K562 (cell line): ENCODE measurements at regions not wholly inside any gene's neighbourhood (a gene's known extent, or its start where the extent isn't known, plus 50 kb on each side); places are given as distances from the start of the nearest gene placed in this dataset.

Experiments used
- CCNT2 ChIP-seq: IDR thresholded peaks from 2 replicates; pipeline ENCODE4 v1.6.1; 2011; ENCODE audit warnings: borderline replicate concordance, low read depth, mild to moderate bottlenecking, moderate library complexity, mixed read lengths, low read length; ENCODE audit not compliant: insufficient read length; ENCODE audit errors: extremely low read depth
- DIDO1 ChIP-seq: fragments of 450-650 bp; IDR thresholded peaks from 2 replicates; pipeline ENCODE4 v1.6.1; 2016; ENCODE audit warnings: low read depth, missing biosample characterization, missing genetic modification characterization
- FOXM1 ChIP-seq, 2 experiments: fragments of 450-650 bp in 1 of 2; sonication (generic) in 1 of 2; formaldehyde crosslinking in 1 of 2; IDR thresholded peaks; 2 replicates each; pipeline versions ENCODE4 v1.6.1 to v1.9.0; 2017 to 2022; ENCODE audit warnings: low read depth in 2 of 2, mild to moderate bottlenecking in 2 of 2, missing genetic modification reagents in 1 of 2, moderate library complexity in 1 of 2
- ILK ChIP-seq: fragments of 450-650 bp; IDR thresholded peaks from 2 replicates; pipeline ENCODE4 v1.6.1; 2016; ENCODE audit warnings: missing genetic modification characterization, low read depth, mild to moderate bottlenecking, missing compliant biosample characterization, moderate library complexity, borderline replicate concordance
- LEF1 ChIP-seq: fragments of 450-650 bp; IDR thresholded peaks from 2 replicates; pipeline ENCODE4 v1.6.1; 2016; ENCODE audit warnings: mild to moderate bottlenecking
- MAFG ChIP-seq: fragments of 450-650 bp; conservative IDR thresholded peaks from 2 replicates; pipeline ENCODE4 v1.6.1; 2016; ENCODE audit warnings: missing genetic modification characterization, missing compliant biosample characterization
- NONO ChIP-seq, 2 experiments: fragments of 200-400 bp in 1 of 2; fragments of 450-650 bp in 1 of 2; formaldehyde crosslinking in 1 of 2; IDR thresholded peaks; 2 replicates each; pipeline ENCODE4 v1.6.1; 2017; ENCODE audit warnings: low read depth in 2 of 2, mild to moderate bottlenecking in 2 of 2, moderate library complexity in 2 of 2, low read length in 1 of 2
- POLR2AphosphoS2 ChIP-seq: IDR thresholded peaks from 2 replicates; pipeline ENCODE4 v1.6.1; 2012; ENCODE audit warnings: low read length, improper control_type of control experiment
- RBFOX2 ChIP-seq: fragments of 200-400 bp; formaldehyde crosslinking; IDR thresholded peaks from 2 replicates; pipeline ENCODE4 v1.6.1; 2017; ENCODE audit warnings: low read depth, mild to moderate bottlenecking, low read length, moderate library complexity
- RBM25 ChIP-seq: fragments of 200-400 bp; formaldehyde crosslinking; IDR thresholded peaks from 2 replicates; pipeline ENCODE4 v1.6.1; 2018; ENCODE audit warnings: low read length, low read depth, moderate library complexity; ENCODE audit not compliant: severe bottlenecking
- TCF3 ChIP-seq: sonication (generic); formaldehyde crosslinking; IDR thresholded peaks from 2 replicates; pipeline ENCODE4 v1.4.0; 2020; ENCODE audit warnings: mild to moderate bottlenecking, missing genetic modification reagents
- ZNF24 ChIP-seq: fragments of 450-650 bp; IDR thresholded peaks from 2 replicates; pipeline ENCODE4 v1.6.1; 2016
- ZNF316 ChIP-seq: fragments of 450-650 bp; IDR thresholded peaks from 2 replicates; pipeline ENCODE4 v1.6.1; 2016
- ZNF696 ChIP-seq: fragments of 250-450 bp; sonication (Bioruptor Pico); conservative IDR thresholded peaks from 2 replicates; pipeline ENCODE4 v1.4.0; 2020; ENCODE audit warnings: mild to moderate bottlenecking, moderate library complexity
- ZNF79 ChIP-seq: fragments of 250-450 bp; sonication (Bioruptor Pico); IDR thresholded peaks from 2 replicates; pipeline ENCODE4 v1.4.0; 2020; ENCODE audit warnings: low read depth, mild to moderate bottlenecking, moderate library complexity

GRCh38 chr4:98780926-98781325 is 122.5 kb upstream of the TSPAN5 start (continued):
- TF ChIP-seq RBM25 (peak; percentile 79), DIDO1 (tag) (no peak), FOXM1 (IDR thresholded peaks at IDR 0.05; ENCODE audit: low read depth) (peak; percentile 28; the same call in 1 of the 2 replicates), FOXM1 (CRISPR knock-in tag; IDR thresholded peaks at IDR 0.05; ENCODE audit: low read depth) (no peak), ILK (tag) (no peak), ZNF24 (no peak), NONO (IDR thresholded peaks at IDR 0.05; ENCODE audit: low read depth in 2 of 2, low read length in 1 of 2) (no peak), RBFOX2 (no peak), MAFG (no peak), ZNF79 (CRISPR knock-in tag) (no peak), CCNT2 (no peak), ZNF316 (no peak), POLR2AphosphoS2 (no peak), ZNF696 (CRISPR knock-in tag) (no peak), LEF1 (no peak), TCF3 (no peak)
